Liver (tissue), 8 donors: ENCODE measurements at regions not wholly inside any gene's neighbourhood (a gene's known extent, or its start where the extent isn't known, plus 50 kb on each side); places are given as distances from the start of the nearest gene placed in this dataset.
A peak's percentile ranks its signal among the peaks of the same experiment; 100 is the strongest.

Experiments used
- DNase-seq: peaks from one replicate; pipeline ENCODE4 v3.0.0-alpha.2; 2017; ENCODE audit warnings: low spot score
- H3K27ac ChIP-seq, 2 donors: one replicate each; pipeline ENCODE4 v1.7.0; 2013; ENCODE audit warnings: inconsistent platforms in 2 of 2, low read length in 2 of 2, control low read depth in 1 of 2, low read depth in 1 of 2, mild to moderate bottlenecking in 1 of 2
- H3K27me3 ChIP-seq, 4 donors: one replicate each; pipeline versions ENCODE4 v1.6.1 to v1.7.0; 2013; ENCODE audit warnings: low read length in 3 of 4, inconsistent platforms in 1 of 4, mild to moderate bottlenecking in 1 of 4, moderate library complexity in 1 of 4; ENCODE audit not compliant: control insufficient read depth in 4 of 4, insufficient read depth in 4 of 4
- H3K36me3 ChIP-seq, 4 donors: one replicate each; pipeline versions ENCODE4 v1.6.1 to v1.7.0; 2013; ENCODE audit warnings: low read length in 3 of 4, mild to moderate bottlenecking in 3 of 4, low read depth in 1 of 4, moderate library complexity in 1 of 4; ENCODE audit not compliant: control insufficient read depth in 4 of 4, insufficient read depth in 3 of 4
- H3K4me1 ChIP-seq, 4 donors: one replicate each; pipeline versions ENCODE4 v1.6.1 to v1.7.0; 2013; ENCODE audit warnings: low read length in 3 of 4, mild to moderate bottlenecking in 3 of 4, moderate library complexity in 1 of 4; ENCODE audit not compliant: control insufficient read depth in 4 of 4, insufficient read depth in 4 of 4
- H3K4me3 ChIP-seq, 3 donors: one replicate each; pipeline versions ENCODE4 v1.6.1 to v1.7.0; 2013; ENCODE audit warnings: low read length in 3 of 3, control low read depth in 1 of 3, low read depth in 1 of 3, mild to moderate bottlenecking in 1 of 3
- H3K9ac ChIP-seq, 2 donors: one replicate each; pipeline ENCODE4 v1.7.0; 2013; ENCODE audit warnings: low read length in 2 of 2, mild to moderate bottlenecking in 2 of 2, moderate library complexity in 2 of 2, control low read depth in 1 of 2, low read depth in 1 of 2
- H3K9me3 ChIP-seq, 4 donors: one replicate each; pipeline versions ENCODE4 v1.6.1 to v1.7.0; 2013; ENCODE audit warnings: low read length in 3 of 4; ENCODE audit not compliant: control insufficient read depth in 4 of 4
- ATF3 ChIP-seq: IDR thresholded peaks from 2 replicates; pipeline ENCODE4 v1.6.1; 2016; ENCODE audit warnings: antibody characterized with exemption
- CTCF ChIP-seq: fragments of 150-350 bp; IDR thresholded peaks from 2 replicates; pipeline ENCODE4 v1.5.1; 2017; ENCODE audit warnings: improper control_type of control experiment, low read depth, low read length; ENCODE audit not compliant: missing input control
- EGR1 ChIP-seq, 2 donors: IDR thresholded peaks; 2 replicates each; pipeline ENCODE4 v1.6.1; 2016 to 2018; ENCODE audit warnings: antibody characterized with exemption in 2 of 2, low read depth in 2 of 2
- FOXA2 ChIP-seq: IDR thresholded peaks from 2 replicates; pipeline ENCODE4 v1.6.1; 2016; ENCODE audit warnings: antibody characterized with exemption
- GABPA ChIP-seq, 2 donors: IDR thresholded peaks in 1 of 2; conservative IDR thresholded peaks in 1 of 2; 2 replicates each; pipeline ENCODE4 v1.6.1; 2016; ENCODE audit warnings: antibody characterized with exemption in 2 of 2, mild to moderate bottlenecking in 1 of 2, moderate library complexity in 1 of 2
- HNF4A ChIP-seq, 2 donors: conservative IDR thresholded peaks; 2 replicates each; pipeline ENCODE4 v1.6.1; 2016; ENCODE audit warnings: antibody characterized with exemption in 2 of 2, mild to moderate bottlenecking in 2 of 2
- HNF4G ChIP-seq: IDR thresholded peaks from 2 replicates; pipeline ENCODE4 v1.6.1; 2016; ENCODE audit warnings: antibody characterized with exemption
- JUND ChIP-seq, 2 donors: IDR thresholded peaks; 2 replicates each; pipeline ENCODE4 v1.6.1; 2016; ENCODE audit warnings: antibody characterized with exemption in 2 of 2
- MAX ChIP-seq: IDR thresholded peaks from 2 replicates; pipeline ENCODE4 v1.6.1; 2016; ENCODE audit warnings: antibody characterized with exemption
- NR2F2 ChIP-seq: IDR thresholded peaks from 2 replicates; pipeline ENCODE4 v1.6.1; 2016; ENCODE audit warnings: antibody characterized with exemption
- RAD21 ChIP-seq, 2 donors: IDR thresholded peaks; 2 replicates each; pipeline ENCODE4 v1.6.1; 2016; ENCODE audit warnings: antibody characterized with exemption in 2 of 2, mild to moderate bottlenecking in 2 of 2
- REST ChIP-seq: IDR thresholded peaks from 2 replicates; pipeline ENCODE4 v1.6.1; 2016; ENCODE audit warnings: antibody characterized with exemption, mild to moderate bottlenecking
- RXRA ChIP-seq, 2 donors: IDR thresholded peaks; 2 replicates each; pipeline ENCODE4 v1.6.1; 2017 to 2018; ENCODE audit warnings: antibody characterized with exemption in 2 of 2, mild to moderate bottlenecking in 1 of 2
- SP1 ChIP-seq: IDR thresholded peaks from 2 replicates; pipeline ENCODE4 v1.6.1; 2018; ENCODE audit warnings: antibody characterized with exemption, mild to moderate bottlenecking
- TAF1 ChIP-seq: conservative IDR thresholded peaks from 2 replicates; pipeline ENCODE4 v1.6.1; 2016; ENCODE audit warnings: antibody characterized with exemption, mild to moderate bottlenecking
- YY1 ChIP-seq: IDR thresholded peaks from 2 replicates; pipeline ENCODE4 v1.6.1; 2016; ENCODE audit warnings: antibody characterized with exemption, mild to moderate bottlenecking
- ZBTB33 ChIP-seq: IDR thresholded peaks from 2 replicates; pipeline ENCODE4 v1.6.1; 2016; ENCODE audit warnings: antibody characterized with exemption
- WGBS: extraction: QIAGEN DNeasy Blood & Tissue Kit; methylation state at CpG from one replicate; pipeline ENCODE4 v1.1.7; 2013; 5-methylcytosine and 5-hydroxymethylcytosine counted together
- donor health status: healthy.
- donor health status: healthy.
- donor health status: healthy.
- donor health status: healthy.
- donor health status: healthy.

GRCh38 chr5:56522960-56523359, 289.8 kb upstream of the ANKRD55 start:
- Histone ChIP-seq H3K9me3 (no peaks in the 10 kb centered on the region), H3K4me3 (no peak overlapping the region), H3K9ac (no peak overlapping the region), H3K4me1 (peaks cover 0 to 6% (median 2%) of the 10 kb centered on the region in 4 donors), H3K36me3 (no peaks in the 10 kb centered on the region), H3K27me3 (no peaks in the 10 kb centered on the region), H3K27ac (peak overlapping the region in 1 of 2 donors; percentile 27)
- TF ChIP-seq TAF1 (no peak), RAD21 (IDR thresholded peaks at IDR 0.05) (peak; percentile 44 to 57), NR2F2 (peak; percentile 75), RXRA (IDR thresholded peaks at IDR 0.05) (peak; percentile 84 to 91), HNF4A (conservative IDR thresholded peaks at IDR 0.05) (peak; percentile 74 to 85), SP1 (peak; percentile 70), FOXA2 (no peak), JUND (IDR thresholded peaks at IDR 0.05) (peak; percentile 69 to 79), REST (no peak), EGR1 (IDR thresholded peaks at IDR 0.05; ENCODE audit: low read depth in 2 of 2) (peak in 1 of 2 donors; percentile 32)
- 16% methylated on average over 1 of the region's 1 CpG for WGBS
- DNase-seq = no peak

- H3K4me1 ChIP-seq = peaks cover 3 to 9% (median 4%) of the 10 kb centered on the region in 4 donors
- no peak overlapping the region for H3K9ac ChIP-seq
- no peak for DNase-seq
- H3K4me3 ChIP-seq = no peak overlapping the region
- no peaks in the 10 kb centered on the region for H3K27me3 ChIP-seq
- TF ChIP-seq HNF4G = no peak
- no peak for TF ChIP-seq MAX
- TF ChIP-seq NR2F2 = no peak
- no peak for TF ChIP-seq GABPA (IDR thresholded peaks at IDR 0.05 in 1 of 2, conservative IDR thresholded peaks at IDR 0.05 in 1 of 2)
- TF ChIP-seq ZBTB33 = no peak
- TF ChIP-seq REST = no peak
- no peak for TF ChIP-seq ATF3
- no peak for TF ChIP-seq HNF4A (conservative IDR thresholded peaks at IDR 0.05)
- TF ChIP-seq JUND (IDR thresholded peaks at IDR 0.05) = no peak
- TF ChIP-seq RXRA (IDR thresholded peaks at IDR 0.05) = no peak
- TF ChIP-seq RAD21 (IDR thresholded peaks at IDR 0.05) = no peak
- no peak for TF ChIP-seq YY1
- TF ChIP-seq CTCF = no peak
- no peak for TF ChIP-seq EGR1 (IDR thresholded peaks at IDR 0.05; ENCODE audit: low read depth in 2 of 2)
- WGBS = 60% methylated on average over 5 of the region's 5 CpGs
- H3K36me3 ChIP-seq = no peaks in the 10 kb centered on the region
- no peaks in the 10 kb centered on the region for H3K9me3 ChIP-seq
- no peak overlapping the region for H3K27ac ChIP-seq
These were observed 289.0 kb upstream of the ANKRD55 start for GRCh38 chr5:56522169-56522568.
